Keratinocyte (primary cell): ENCODE measurements at regions not wholly inside any gene's neighbourhood (a gene's known extent, or its start where the extent isn't known, plus 50 kb on each side); places are given as distances from the start of the nearest gene placed in this dataset.

Experiments
- DNase-seq: peaks from one replicate; pipeline ENCODE4 v3.0.0-alpha.2; 2011; ENCODE audit warnings: low read depth, missing footprints, low spot score
- FAIRE-seq: peaks from 2 replicates; lab custom pipeline; 2011; peaks lifted over from hg19 to GRCh38; lab: Jason Lieb, UNC
- H2AFZ ChIP-seq: 2 replicates; pipeline ENCODE4 v1.6.0; 2012; ENCODE audit warnings: low read length, control low read depth, inconsistent platforms; ENCODE audit not compliant: control insufficient read depth
- H3K27ac ChIP-seq: 2 replicates; pipeline ENCODE4 v1.5.1; 2011; ENCODE audit warnings: low read length; ENCODE audit not compliant: control insufficient read depth, insufficient read depth
- H3K27me3 ChIP-seq: 3 replicates; pipeline ENCODE4 v1.6.0; 2011; ENCODE audit warnings: low read length; ENCODE audit not compliant: control insufficient read depth, insufficient read depth; ENCODE audit errors: extremely low read depth
- H3K36me3 ChIP-seq, 2 experiments: 2 replicates in 1 of 2; 3 replicates in 1 of 2; pipeline ENCODE4 v1.5.1; 2011; ENCODE audit warnings: low read length in 2 of 2, mild to moderate bottlenecking in 1 of 2; ENCODE audit not compliant: control insufficient read depth in 2 of 2, insufficient read depth in 2 of 2; ENCODE audit errors: extremely low read depth in 1 of 2
- H3K4me1 ChIP-seq: 3 replicates; pipeline ENCODE4 v1.5.1; 2011; ENCODE audit warnings: low read length; ENCODE audit not compliant: control insufficient read depth, insufficient read depth; ENCODE audit errors: extremely low read depth
- H3K4me2 ChIP-seq: 3 replicates; pipeline ENCODE4 v1.6.0; 2011; ENCODE audit warnings: low read depth, low read length; ENCODE audit not compliant: control insufficient read depth, insufficient read depth; ENCODE audit errors: extremely low read depth
- H3K4me3 ChIP-seq, 3 experiments: fragments of 200-600 bp in 1 of 3; sonication (generic) in 1 of 3; 2 replicates in 2 of 3; 3 replicates in 1 of 3; pipeline ENCODE4 v1.5.1; 2011 to 2016; ENCODE audit warnings: low read length in 3 of 3, mild to moderate bottlenecking in 3 of 3, control low read depth in 2 of 3, inconsistent platforms in 1 of 3, low read depth in 1 of 3, mixed read lengths in 1 of 3, mixed run types in 1 of 3, moderate library complexity in 1 of 3; ENCODE audit not compliant: control insufficient read depth in 2 of 3, insufficient read depth in 2 of 3; ENCODE audit errors: extremely low read depth in 1 of 3
- H3K79me2 ChIP-seq: 2 replicates; pipeline ENCODE4 v1.6.0; 2012; ENCODE audit warnings: low read length; ENCODE audit not compliant: control insufficient read depth, insufficient read depth
- H3K9ac ChIP-seq: 3 replicates; pipeline ENCODE4 v1.6.0; 2011; ENCODE audit warnings: low read length; ENCODE audit not compliant: control insufficient read depth, insufficient read depth; ENCODE audit errors: extremely low read depth
- H3K9me1 ChIP-seq: 3 replicates; pipeline ENCODE4 v1.6.0; 2011; ENCODE audit warnings: low read length; ENCODE audit not compliant: control insufficient read depth, insufficient read depth; ENCODE audit errors: extremely low read depth
- H3K9me3 ChIP-seq: 2 replicates; pipeline ENCODE4 v1.5.1; 2012; ENCODE audit warnings: low read depth, low read length; ENCODE audit not compliant: control insufficient read depth
- H4K20me1 ChIP-seq: 3 replicates; pipeline ENCODE4 v1.6.0; 2011; ENCODE audit warnings: low read length; ENCODE audit not compliant: control insufficient read depth, insufficient read depth; ENCODE audit errors: extremely low read depth
- CTCF ChIP-seq, 3 experiments: IDR thresholded peaks in 1 of 3; conservative IDR thresholded peaks in 1 of 3; optimal IDR thresholded peaks in 1 of 3; 2 replicates in 2 of 3; 3 replicates in 1 of 3; pipeline versions ENCODE3 to v1.5.1; 2011; ENCODE audit warnings: low read length in 3 of 3, mild to moderate bottlenecking in 3 of 3, moderate library complexity in 2 of 3, control low read depth in 1 of 3, inconsistent platforms in 1 of 3; ENCODE audit not compliant: insufficient read depth in 2 of 3; ENCODE audit errors: extremely low read depth in 1 of 3
- EZH2 ChIP-seq: IDR thresholded peaks from one replicate; pipeline ENCODE4 v1.6.1; 2012; ENCODE audit warnings: inconsistent platforms, mild to moderate bottlenecking, low read length, moderate library complexity
- dilution Hi-C: fragments of 300-500 bp; cut with MboI; formaldehyde crosslinking; loops from one replicate; pipeline ENCODE4 v1.7.0; 2020; ENCODE audit warnings: low sequenced_read_pairs; ENCODE audit not compliant: extremely low pct_ligation_motif_present

GRCh38 chr7:52758356-52758755, 277.1 kb upstream of the POM121L12 start:
- no peak overlapping the region for H2AFZ ChIP-seq
- no peak overlapping the region for H3K27ac ChIP-seq
- H4K20me1 ChIP-seq, result no peaks in the 10 kb centered on the region
- H3K4me3 ChIP-seq, result no peak overlapping the region
- no peaks in the 10 kb centered on the region for H3K9me3 ChIP-seq
- dilution Hi-C loops, result no loop called here
- H3K4me2 ChIP-seq, result no peak overlapping the region
- FAIRE-seq (no peak), DNase-seq (no peak)
- no peaks in the 10 kb centered on the region for H3K27me3 ChIP-seq
- H3K79me2 ChIP-seq, result no peaks in the 10 kb centered on the region
- no peak overlapping the region for H3K9ac ChIP-seq
- TF ChIP-seq EZH2, result no peak
- H3K36me3 ChIP-seq, result no peaks in the 10 kb centered on the region
- H3K9me1 ChIP-seq, result no peaks in the 10 kb centered on the region
- H3K4me1 ChIP-seq, result no peaks in the 10 kb centered on the region

GRCh38 chr7:52753855-52754254, 281.6 kb upstream of the POM121L12 start:
- Histone ChIP-seq H3K79me2 (no peaks in the 10 kb centered on the region), H3K27me3 (no peaks in the 10 kb centered on the region), H3K9me1 (no peaks in the 10 kb centered on the region), H3K4me3 (no peak overlapping the region), H3K9ac (no peak overlapping the region), H3K4me1 (no peaks in the 10 kb centered on the region), H3K27ac (no peak overlapping the region), H2AFZ (no peak overlapping the region), H4K20me1 (no peaks in the 10 kb centered on the region), H3K4me2 (no peak overlapping the region), H3K36me3 (no peaks in the 10 kb centered on the region), H3K9me3 (no peaks in the 10 kb centered on the region)
- dilution Hi-C loops, result no loop called here
- FAIRE-seq, result no peak
- TF ChIP-seq CTCF (optimal IDR thresholded peaks at IDR 0.05 in 1 of 3, IDR thresholded peaks at IDR 0.05 in 1 of 3, conservative IDR thresholded peaks at IDR 0.05 in 1 of 3; ENCODE audit: extremely low read depth in 1 of 3, insufficient read depth in 2 of 3, low read length in 3 of 3), result no peak
- TF ChIP-seq EZH2, result no peak
- DNase-seq, result no peak

- H3K4me1 ChIP-seq, result no peaks in the 10 kb centered on the region
- no peak overlapping the region for H3K4me3 ChIP-seq
- no peaks in the 10 kb centered on the region for H3K79me2 ChIP-seq
- H3K27me3 ChIP-seq, result no peaks in the 10 kb centered on the region
- no peak overlapping the region for H3K4me2 ChIP-seq
- no peaks in the 10 kb centered on the region for H3K9me3 ChIP-seq
- no peaks in the 10 kb centered on the region for H3K36me3 ChIP-seq
- no peak for FAIRE-seq
- H3K9me1 ChIP-seq, result no peaks in the 10 kb centered on the region
- TF ChIP-seq CTCF (optimal IDR thresholded peaks at IDR 0.05 in 1 of 3, IDR thresholded peaks at IDR 0.05 in 1 of 3, conservative IDR thresholded peaks at IDR 0.05 in 1 of 3; ENCODE audit: extremely low read depth in 1 of 3, insufficient read depth in 2 of 3, low read length in 3 of 3) (no peak), EZH2 (no peak)
- H2AFZ ChIP-seq, result no peak overlapping the region
- no peak overlapping the region for H3K9ac ChIP-seq
- no peak overlapping the region for H3K27ac ChIP-seq
- H4K20me1 ChIP-seq, result no peaks in the 10 kb centered on the region
- DNase-seq, result no peak
- dilution Hi-C loops, result no loop called here
Measured at GRCh38 chr7:52752891-52753290, 282.5 kb upstream of the POM121L12 start.
